ENCODE measurements at regions not wholly inside any gene's neighbourhood (a gene's known extent, or its start where the extent isn't known, plus 50 kb on each side); places are given as distances from the start of the nearest gene placed in this dataset.

DNA sequence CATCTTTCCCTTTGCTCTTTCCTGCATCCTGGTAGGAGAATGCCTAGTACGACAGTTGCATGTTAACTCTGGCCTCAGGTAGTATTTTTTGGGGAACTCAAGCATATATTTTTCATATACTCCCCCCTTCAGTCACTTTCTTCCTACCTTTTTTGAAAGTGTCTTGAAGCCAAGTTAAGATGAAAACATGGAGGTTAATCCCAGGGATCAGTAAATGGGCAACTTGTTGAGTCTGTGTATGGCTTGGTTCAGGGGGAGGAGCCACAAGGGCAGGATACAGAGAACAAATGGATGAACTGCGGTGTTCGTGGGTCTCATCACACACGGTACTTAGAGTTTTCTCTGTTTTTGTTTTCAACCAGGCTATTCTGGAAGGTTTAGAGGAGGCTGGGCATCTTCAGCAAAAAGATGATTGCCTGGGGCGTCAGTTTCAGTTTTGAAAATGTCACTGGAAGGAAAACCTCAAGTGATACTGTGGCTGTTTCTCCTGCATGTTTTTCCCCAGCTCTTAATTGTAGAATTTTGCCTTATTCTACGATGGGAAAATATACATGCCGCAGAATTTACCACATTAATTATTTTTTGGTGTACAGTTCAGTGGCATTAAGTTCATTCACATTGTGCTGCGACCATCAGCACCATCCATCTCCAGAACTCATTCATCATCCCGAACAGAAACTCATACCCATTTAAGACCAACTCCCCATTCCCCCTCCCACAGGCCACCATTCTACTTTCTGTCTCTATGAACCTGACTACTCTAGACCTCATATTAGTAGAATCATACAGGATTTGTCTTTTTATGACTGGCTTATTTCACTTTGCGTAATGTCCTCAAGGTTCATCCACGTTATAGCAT lies 71.5 kb downstream of the MAP10 start:
- Mint-ChIP-seq H3K4me1 (peaks cover 8% of the 10 kb centered on the region), H3K9me3 (ENCODE audit: low read depth) (no peaks in the 10 kb centered on the region), H3K4me3 (no peak overlapping the region), H3K27ac (no peak overlapping the region), H3K36me3 (ENCODE audit: low read depth) (no peaks in the 10 kb centered on the region), H3K27me3 (peaks cover 1% of the 10 kb centered on the region)
- CTCF ChIA-PET: no interaction called here
- ATAC-seq (peak; percentile 82), DNase-seq (peak; percentile 28)
- intact Hi-C loops (cut with DNase I, micrococcal nuclease): no loop called here
- POLR2A ChIA-PET: no interaction called here

DNA sequence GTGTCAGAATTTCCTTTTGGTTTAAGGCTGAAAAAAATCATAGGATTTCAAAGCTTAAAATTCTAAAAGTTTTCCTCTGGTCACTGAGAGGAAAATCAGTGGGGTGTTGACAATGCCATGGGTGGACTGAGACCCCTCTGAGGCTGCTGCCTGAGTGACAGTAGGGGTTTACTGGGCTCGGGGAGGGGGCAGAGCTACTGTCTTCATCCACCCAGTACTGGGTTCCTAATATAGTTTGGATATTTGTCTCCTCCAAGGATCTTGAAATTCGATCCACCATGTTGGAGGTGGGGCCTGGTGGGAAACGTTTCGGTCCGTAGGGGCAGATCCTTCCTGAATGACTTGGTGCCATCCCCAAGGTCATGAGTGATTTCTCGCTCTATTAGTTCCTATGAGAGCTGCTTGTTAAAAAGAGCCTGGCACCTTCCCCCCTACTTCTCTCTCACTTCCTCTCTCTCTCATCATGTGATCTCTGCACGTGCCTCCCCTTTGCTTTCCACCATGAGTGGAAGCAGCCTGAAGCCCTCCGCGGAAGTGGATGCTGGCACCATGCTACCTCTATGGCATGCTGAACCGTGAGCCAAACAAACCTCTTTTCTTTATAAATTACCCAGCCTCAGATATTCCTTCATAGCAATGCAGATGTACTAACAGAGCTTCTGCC lies 72.3 kb downstream of the MAP10 start:
- no peaks in the 10 kb centered on the region for H3K9me3 Mint-ChIP-seq (ENCODE audit: low read depth)
- intact Hi-C loops (cut with DNase I, micrococcal nuclease): no loop called here
- ChIA-PET POLR2A (no interaction called here), CTCF (no interaction called here)
- ATAC-seq: peak; percentile 17
- peaks cover 1% of the 10 kb centered on the region for H3K27me3 Mint-ChIP-seq
- H3K27ac Mint-ChIP-seq: no peak overlapping the region
- DNase-seq: no peak
- H3K36me3 Mint-ChIP-seq (ENCODE audit: low read depth): no peaks in the 10 kb centered on the region
- H3K4me3 Mint-ChIP-seq: no peak overlapping the region
- peaks cover 8% of the 10 kb centered on the region for H3K4me1 Mint-ChIP-seq

DNA sequence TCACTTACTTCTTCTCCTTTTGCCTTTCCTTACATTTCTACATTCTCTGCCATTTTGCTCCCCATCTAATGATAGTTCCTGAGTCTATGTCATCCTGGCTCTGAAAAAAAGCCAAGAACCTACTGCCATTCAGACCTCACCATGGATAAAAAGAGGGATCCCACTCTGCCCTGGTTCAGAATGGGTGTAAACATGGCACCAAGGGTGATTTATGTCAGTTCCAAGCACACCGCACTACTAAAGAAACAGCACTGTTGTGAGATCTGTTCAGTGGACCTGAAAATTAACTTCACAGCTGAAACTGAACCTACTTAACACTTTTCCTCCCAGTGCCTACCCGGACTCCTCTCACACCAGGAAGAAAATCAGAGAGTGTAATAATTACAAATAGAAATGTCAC lies 72.3 kb upstream of the NTPCR start:
- DNase-seq: no peak
- CTCF ChIA-PET: no interaction called here
- no peaks in the 10 kb centered on the region for H3K36me3 Mint-ChIP-seq (ENCODE audit: low read depth)
- H3K27ac Mint-ChIP-seq: no peak overlapping the region
- H3K4me3 Mint-ChIP-seq: no peak overlapping the region
- H3K4me1 Mint-ChIP-seq: peaks cover 8% of the 10 kb centered on the region
- peaks cover 1% of the 10 kb centered on the region for H3K27me3 Mint-ChIP-seq
- no peak for ATAC-seq
- H3K9me3 Mint-ChIP-seq (ENCODE audit: low read depth): no peaks in the 10 kb centered on the region
- intact Hi-C loops (cut with DNase I, micrococcal nuclease): no loop called here
- POLR2A ChIA-PET: no interaction called here

DNA sequence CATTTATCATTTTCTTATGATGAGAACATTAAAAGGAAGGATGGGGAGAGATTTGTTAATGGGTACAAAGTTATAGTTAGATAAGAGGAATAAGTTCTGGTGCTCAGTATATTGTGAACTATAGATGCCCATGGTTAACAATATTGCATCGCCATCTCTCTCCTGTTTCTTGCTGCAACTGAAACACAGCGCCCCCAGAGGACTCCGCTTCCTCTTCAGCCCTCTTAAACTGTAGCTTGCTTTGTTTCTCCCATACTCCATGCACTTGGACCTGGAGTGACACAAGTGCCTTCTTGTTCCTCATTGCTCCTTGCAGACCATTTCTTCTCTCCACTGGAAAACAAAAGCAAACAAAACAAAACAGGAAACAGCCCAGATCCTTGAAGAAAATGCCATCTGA lies 70.1 kb upstream of the NTPCR start:
- ATAC-seq (no peak), DNase-seq (peak; percentile 41)
- Mint-ChIP-seq H3K27me3 (no peaks in the 10 kb centered on the region), H3K4me1 (peaks cover 8% of the 10 kb centered on the region), H3K36me3 (ENCODE audit: low read depth) (no peaks in the 10 kb centered on the region), H3K27ac (no peak overlapping the region), H3K9me3 (ENCODE audit: low read depth) (no peaks in the 10 kb centered on the region), H3K4me3 (no peak overlapping the region)
- CTCF ChIA-PET: interaction anchor here (1.3 to 3.0 kb wide), 3 partner anchors 9 to 18 kb away, joined by 4 to 12 read pairs (median 4); no protein-coding TSS in a partner anchor
- intact Hi-C loops (cut with DNase I, micrococcal nuclease): no loop called here
- POLR2A ChIA-PET: no interaction called here

DNA sequence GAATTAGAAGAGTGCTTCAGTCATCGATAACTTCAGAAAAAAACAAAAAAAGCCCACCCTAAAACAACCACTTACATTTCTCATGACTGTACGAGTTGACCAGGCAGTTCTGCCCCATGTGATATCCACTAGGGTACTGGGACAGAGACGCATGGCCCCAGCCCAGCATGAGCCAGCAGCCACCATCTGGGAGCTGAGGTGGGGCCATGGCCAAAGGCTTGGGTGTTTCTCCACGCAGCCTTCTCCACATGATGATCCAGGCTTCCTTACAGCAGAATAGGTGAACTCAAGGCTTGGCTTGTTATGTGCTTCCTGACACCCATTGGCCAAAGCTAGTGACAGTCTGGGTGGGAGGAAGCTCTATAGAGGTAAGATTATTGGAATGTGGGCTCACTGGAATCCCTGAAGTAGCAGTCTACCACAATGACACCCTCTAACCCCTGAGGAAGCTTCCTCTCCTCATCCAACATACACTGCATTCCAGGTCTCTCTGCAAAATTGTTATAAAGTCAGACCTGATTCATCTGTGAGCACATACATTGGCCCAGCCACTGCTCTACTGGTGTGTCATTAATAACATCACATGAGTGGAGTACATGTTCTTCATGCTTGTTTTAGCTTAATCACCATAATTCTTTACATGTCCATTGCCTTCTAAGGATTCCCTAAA lies 66.3 kb upstream of the NTPCR start:
- H3K4me3 Mint-ChIP-seq: no peak overlapping the region
- DNase-seq: no peak
- no peak overlapping the region for H3K27ac Mint-ChIP-seq
- ChIA-PET CTCF (interaction anchor here (0.6 kb wide), 1 partner anchor 73 kb away, joined by 3 read pairs; no protein-coding TSS in a partner anchor), POLR2A (no interaction called here)
- H3K9me3 Mint-ChIP-seq (ENCODE audit: low read depth): no peaks in the 10 kb centered on the region
- intact Hi-C loops (cut with DNase I, micrococcal nuclease): no loop called here
- no peaks in the 10 kb centered on the region for H3K4me1 Mint-ChIP-seq
- no peak for ATAC-seq
- no peaks in the 10 kb centered on the region for H3K27me3 Mint-ChIP-seq
- H3K36me3 Mint-ChIP-seq (ENCODE audit: low read depth): no peaks in the 10 kb centered on the region

DNA sequence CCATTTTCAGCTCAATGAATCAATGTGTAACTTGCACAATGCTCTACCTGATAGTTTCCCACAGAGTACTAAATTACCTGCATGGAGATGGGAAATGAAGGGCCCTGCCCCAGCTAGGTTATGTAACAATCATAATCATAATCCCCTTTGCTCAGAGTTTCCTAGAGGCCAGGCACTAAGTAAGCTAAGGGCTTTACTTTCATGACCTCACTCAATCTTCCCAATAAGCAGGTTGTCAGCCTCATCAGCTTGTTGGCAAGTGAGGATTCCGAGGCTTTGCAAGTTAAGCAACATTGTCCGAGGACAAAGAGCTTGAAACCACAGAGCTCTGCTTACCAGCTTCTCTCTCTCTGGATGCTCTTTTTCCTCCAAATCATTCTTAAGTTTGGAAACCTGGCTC lies 64.1 kb upstream of the NTPCR start:
- Mint-ChIP-seq H3K9me3 (ENCODE audit: low read depth) (no peaks in the 10 kb centered on the region), H3K27me3 (no peaks in the 10 kb centered on the region), H3K36me3 (ENCODE audit: low read depth) (no peaks in the 10 kb centered on the region), H3K27ac (no peak overlapping the region), H3K4me3 (no peak overlapping the region), H3K4me1 (peaks cover 9% of the 10 kb centered on the region)
- ATAC-seq (no peak), DNase-seq (no peak)
- intact Hi-C loops (cut with DNase I, micrococcal nuclease): no loop called here
- ChIA-PET CTCF (interaction anchor here (0.6 kb wide), 1 partner anchor 74 kb away, joined by 4 read pairs; no protein-coding TSS in a partner anchor), POLR2A (interaction anchor here (0.6 kb wide), 1 partner anchor 422 kb away, joined by 3 read pairs; no protein-coding TSS in a partner anchor)

DNA sequence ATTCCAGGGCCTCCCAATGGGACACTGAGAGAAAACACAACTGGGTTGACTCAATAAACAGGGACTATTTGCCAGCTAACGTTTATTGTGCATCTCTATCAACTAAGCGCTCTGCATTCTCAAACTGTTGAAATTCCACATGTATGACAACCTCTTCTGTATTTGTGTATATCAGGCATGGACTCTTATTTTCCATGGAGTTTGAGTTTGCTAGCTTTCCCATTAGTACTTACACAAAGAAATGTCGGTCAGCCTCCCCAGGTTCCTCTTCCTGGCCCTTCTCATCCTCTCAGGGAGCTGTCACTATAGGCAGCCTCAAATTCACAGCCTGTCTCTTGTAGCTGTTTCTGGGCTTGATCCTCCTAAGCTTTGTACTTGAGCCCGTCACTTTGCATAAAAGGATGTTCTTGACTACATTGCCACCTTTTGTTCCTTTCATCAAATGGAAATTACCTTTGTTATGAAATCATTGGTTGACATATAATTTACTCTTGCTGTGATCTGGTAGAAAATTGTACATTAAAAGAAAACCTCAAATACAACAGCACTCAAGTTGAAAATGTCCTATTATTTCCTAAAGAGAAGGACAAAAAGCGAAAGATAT lies 60.0 kb upstream of the NTPCR start:
- no peak overlapping the region for H3K27ac Mint-ChIP-seq
- CTCF ChIA-PET: interaction anchor here (1.1 to 2.5 kb wide), 2 partner anchors 10 to 62 kb away, joined by 3 to 12 read pairs; no protein-coding TSS in a partner anchor

DNA sequence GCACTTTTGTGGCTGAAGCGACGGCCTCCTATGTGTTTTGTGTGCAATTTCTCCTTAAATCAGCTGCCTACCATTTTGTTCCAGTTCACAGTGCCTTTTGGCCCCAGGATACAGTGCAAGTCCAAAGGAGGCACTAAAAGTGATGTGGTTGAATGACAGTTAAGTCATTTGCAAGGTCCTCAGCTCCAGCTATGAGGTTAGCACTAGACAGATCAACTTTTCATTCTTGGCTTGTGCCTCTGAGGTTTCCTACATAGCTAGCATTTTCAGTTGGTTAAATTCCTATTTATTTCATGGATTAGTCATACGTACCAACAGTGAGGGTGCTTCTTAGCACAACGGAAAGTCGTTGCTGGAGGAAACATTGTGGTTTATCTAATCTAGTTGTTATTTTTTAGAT lies 59.3 kb upstream of the NTPCR start:
- Mint-ChIP-seq H3K4me1 (peaks cover 9% of the 10 kb centered on the region), H3K27ac (no peak overlapping the region), H3K9me3 (ENCODE audit: low read depth) (no peaks in the 10 kb centered on the region), H3K4me3 (no peak overlapping the region), H3K36me3 (ENCODE audit: low read depth) (no peaks in the 10 kb centered on the region), H3K27me3 (no peaks in the 10 kb centered on the region)
- DNase-seq (no peak), ATAC-seq (peak; percentile 75)
- POLR2A ChIA-PET: interaction anchor here (0.7 kb wide), 1 partner anchor 1197 kb away, joined by 3 read pairs; no protein-coding TSS in a partner anchor
- intact Hi-C loops (cut with DNase I, micrococcal nuclease): no loop called here
- CTCF ChIA-PET: interaction anchor here (1.1 to 2.5 kb wide), 2 partner anchors 10 to 62 kb away, joined by 3 to 12 read pairs; no protein-coding TSS in a partner anchor

More for the DNA sequence above, 60.0 kb upstream of the NTPCR start:
- intact Hi-C loops (cut with DNase I, micrococcal nuclease): no loop called here
- POLR2A ChIA-PET: interaction anchor here (0.6 to 0.7 kb wide), 2 partner anchors 44 to 1196 kb away, joined by 3 read pairs; no protein-coding TSS in a partner anchor
- ATAC-seq (no peak), DNase-seq (no peak)
- H3K36me3 Mint-ChIP-seq (ENCODE audit: low read depth): no peaks in the 10 kb centered on the region
- peaks cover 9% of the 10 kb centered on the region for H3K4me1 Mint-ChIP-seq
- no peaks in the 10 kb centered on the region for H3K9me3 Mint-ChIP-seq (ENCODE audit: low read depth)
- no peaks in the 10 kb centered on the region for H3K27me3 Mint-ChIP-seq
- H3K4me3 Mint-ChIP-seq: no peak overlapping the region

DNA sequence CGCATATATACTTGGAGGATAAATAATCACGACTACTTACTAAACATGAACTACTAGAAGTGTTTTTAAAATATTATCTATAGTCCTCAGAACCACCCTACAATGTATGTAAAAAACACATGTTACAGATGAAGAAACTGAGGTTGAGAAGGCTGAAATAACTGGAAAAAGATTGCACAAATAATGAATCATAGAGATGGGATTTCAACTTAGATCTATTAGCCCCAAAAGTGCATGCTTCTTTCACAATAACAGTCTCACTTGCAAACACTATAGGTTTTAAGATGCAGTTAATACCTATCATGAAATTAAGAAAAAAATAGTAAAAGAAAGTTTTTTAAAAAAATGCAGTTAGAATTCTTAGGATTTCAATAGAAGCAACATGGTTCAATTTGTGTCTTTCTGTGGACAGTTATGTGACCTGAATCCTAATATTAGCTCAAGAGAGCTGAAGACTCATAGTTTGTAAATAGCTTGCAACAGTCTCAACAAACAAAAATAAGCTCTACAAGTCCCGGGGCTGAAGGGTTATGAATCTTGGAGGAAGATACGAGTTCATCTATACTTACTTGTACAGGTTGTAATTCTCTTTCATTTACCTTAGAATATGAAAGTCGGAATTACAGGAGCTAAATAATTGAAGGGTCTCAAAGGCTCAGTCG lies 58.6 kb upstream of the NTPCR start:
- H3K27me3 Mint-ChIP-seq: no peaks in the 10 kb centered on the region

DNA sequence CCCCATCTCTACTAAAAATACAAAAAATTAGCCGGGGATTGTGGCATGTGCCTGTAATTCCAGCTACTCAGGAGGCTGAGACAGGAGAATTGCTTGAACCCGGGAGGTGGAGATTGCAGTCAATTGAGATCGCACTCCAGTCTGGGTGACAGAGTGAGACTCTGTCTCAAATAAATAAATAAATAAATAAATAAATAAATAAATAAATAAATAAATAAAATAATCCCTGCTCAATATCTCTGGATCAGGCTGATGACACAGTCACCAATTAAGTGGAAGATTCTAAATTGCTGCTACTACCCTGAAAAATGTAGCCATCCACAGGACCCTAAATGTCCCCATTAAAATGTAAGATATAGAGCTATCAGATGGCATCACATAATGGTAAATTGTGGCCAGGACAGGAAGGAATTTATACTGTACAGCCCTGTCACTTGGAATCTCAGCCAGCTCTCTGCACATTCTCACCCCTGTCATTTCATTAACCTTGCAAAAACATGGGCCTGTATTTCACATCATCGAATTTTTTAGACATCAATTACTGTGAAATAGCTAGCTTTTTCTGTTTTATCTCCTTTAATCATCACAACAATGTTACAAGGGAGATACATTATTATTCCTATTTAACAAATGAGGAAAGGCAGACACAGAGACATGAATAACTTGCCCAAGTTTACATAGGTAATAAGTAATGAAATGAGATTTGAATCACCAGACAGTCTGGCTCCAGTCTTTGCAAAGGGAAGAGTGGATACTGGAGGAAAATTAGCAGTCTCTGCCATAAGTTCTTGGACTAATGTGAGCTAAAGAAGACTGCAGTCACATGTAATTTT lies 56.7 kb upstream of the NTPCR start:
- intact Hi-C loops (cut with DNase I, micrococcal nuclease): no loop called here
- H3K4me3 Mint-ChIP-seq: no peak overlapping the region
- no peak for DNase-seq
- no peaks in the 10 kb centered on the region for H3K9me3 Mint-ChIP-seq (ENCODE audit: low read depth)
- ChIA-PET POLR2A (no interaction called here), CTCF (interaction anchor here (0.7 kb wide), 1 partner anchor 61 kb away, joined by 3 read pairs; no protein-coding TSS in a partner anchor)
- peaks cover 9% of the 10 kb centered on the region for H3K4me1 Mint-ChIP-seq
- no peaks in the 10 kb centered on the region for H3K36me3 Mint-ChIP-seq (ENCODE audit: low read depth)
- no peak overlapping the region for H3K27ac Mint-ChIP-seq
- H3K27me3 Mint-ChIP-seq: no peaks in the 10 kb centered on the region
- ATAC-seq: no peak

More for the DNA sequence above, 58.6 kb upstream of the NTPCR start:
- CTCF ChIA-PET: interaction anchor here (0.6 to 2.5 kb wide), 4 partner anchors 11 to 73 kb away, joined by 3 to 12 read pairs (median 4); no protein-coding TSS in a partner anchor
- no peak overlapping the region for H3K27ac Mint-ChIP-seq
- no peaks in the 10 kb centered on the region for H3K9me3 Mint-ChIP-seq (ENCODE audit: low read depth)
- no peak for ATAC-seq
- intact Hi-C loops (cut with DNase I, micrococcal nuclease): no loop called here
- POLR2A ChIA-PET: no interaction called here
- H3K4me3 Mint-ChIP-seq: no peak overlapping the region
- no peaks in the 10 kb centered on the region for H3K36me3 Mint-ChIP-seq (ENCODE audit: low read depth)
- peaks cover 9% of the 10 kb centered on the region for H3K4me1 Mint-ChIP-seq
- no peak for DNase-seq

Data from activated CD4-positive, alpha-beta T cell treated with anti-CD3 and anti-CD28 coated beads for 36 hours (primary cell).